Astrocyte (in vitro differentiated cells and primary cell): ENCODE measurements at regions not wholly inside any gene's neighbourhood (a gene's known extent, or its start where the extent isn't known, plus 50 kb on each side); places are given as distances from the start of the nearest gene placed in this dataset.

Experiments
- DNase-seq: peaks from one replicate; pipeline ENCODE4 v3.0.0-alpha.2; 2010; ENCODE audit warnings: low read depth
- FAIRE-seq: peaks from 2 replicates; lab custom pipeline; 2011; peaks lifted over from hg19 to GRCh38; lab: Jason Lieb, UNC
- H2AFZ ChIP-seq: 2 replicates; pipeline ENCODE4 v1.6.0; 2012; ENCODE audit warnings: low read depth, low read length, inconsistent platforms
- H3K27ac ChIP-seq: 2 replicates; pipeline ENCODE4 v1.5.1; 2011; ENCODE audit warnings: low read depth, low read length, inconsistent platforms
- H3K27me3 ChIP-seq: 2 replicates; pipeline ENCODE4 v1.6.0; 2011; ENCODE audit warnings: low read length, inconsistent platforms; ENCODE audit not compliant: insufficient read depth
- H3K36me3 ChIP-seq: 2 replicates; pipeline ENCODE4 v1.5.1; 2011; ENCODE audit warnings: low read length, inconsistent platforms; ENCODE audit not compliant: insufficient read depth
- H3K4me1 ChIP-seq: 2 replicates; pipeline ENCODE4 v1.5.1; 2011; ENCODE audit warnings: low read length, inconsistent platforms; ENCODE audit not compliant: insufficient read depth
- H3K4me2 ChIP-seq: 2 replicates; pipeline ENCODE4 v1.6.0; 2012; ENCODE audit warnings: low read length, inconsistent platforms
- H3K4me3 ChIP-seq: 2 replicates; pipeline ENCODE4 v1.5.1; 2011; ENCODE audit warnings: low read depth, mild to moderate bottlenecking, low read length, inconsistent platforms; ENCODE audit not compliant: insufficient read depth
- H3K79me2 ChIP-seq: 2 replicates; pipeline ENCODE4 v1.6.0; 2012; ENCODE audit warnings: mild to moderate bottlenecking, low read length, inconsistent platforms; ENCODE audit not compliant: insufficient read depth
- H3K9ac ChIP-seq: 2 replicates; pipeline ENCODE4 v1.6.0; 2012; ENCODE audit warnings: mild to moderate bottlenecking, low read length, inconsistent platforms
- H3K9me3 ChIP-seq: 2 replicates; pipeline ENCODE4 v1.5.1; 2012; ENCODE audit warnings: low read depth, mild to moderate bottlenecking, low read length, inconsistent platforms; ENCODE audit not compliant: insufficient read depth
- H4K20me1 ChIP-seq: 2 replicates; pipeline ENCODE4 v1.6.0; 2012; ENCODE audit warnings: low read length, inconsistent platforms; ENCODE audit not compliant: insufficient read depth
- H3K27ac Mint-ChIP-seq: one replicate; pipeline ENCODE4 v1.8.0; 2021; ENCODE audit warnings: mild to moderate bottlenecking, mixed read lengths; ENCODE audit not compliant: unreplicated experiment
- H3K27me3 Mint-ChIP-seq: one replicate; pipeline ENCODE4 v1.8.0; 2021; ENCODE audit warnings: low read depth, mixed read lengths; ENCODE audit not compliant: unreplicated experiment
- H3K36me3 Mint-ChIP-seq: one replicate; pipeline ENCODE4 v1.8.0; 2021; ENCODE audit warnings: low read depth, mixed read lengths; ENCODE audit not compliant: unreplicated experiment
- H3K4me1 Mint-ChIP-seq: one replicate; pipeline ENCODE4 v1.8.0; 2021; ENCODE audit warnings: low read depth, mixed read lengths; ENCODE audit not compliant: unreplicated experiment
- H3K4me3 Mint-ChIP-seq: one replicate; pipeline ENCODE4 v1.8.0; 2021; ENCODE audit warnings: mild to moderate bottlenecking, moderate library complexity, mixed read lengths; ENCODE audit not compliant: unreplicated experiment
- H3K9me3 Mint-ChIP-seq: one replicate; pipeline ENCODE4 v1.8.0; 2021; ENCODE audit warnings: mild to moderate bottlenecking, mixed read lengths; ENCODE audit not compliant: unreplicated experiment
- CTCF ChIP-seq: IDR thresholded peaks from 2 replicates; pipeline ENCODE4 v1.5.1; 2011; ENCODE audit warnings: low read depth, mild to moderate bottlenecking, inconsistent platforms, low read length, moderate library complexity; ENCODE audit not compliant: insufficient read depth
- EZH2 ChIP-seq: IDR thresholded peaks from 2 replicates; pipeline ENCODE4 v1.6.1; 2012; ENCODE audit warnings: mild to moderate bottlenecking, low read length, inconsistent platforms; ENCODE audit not compliant: insufficient read depth

- no peaks in the 10 kb centered on the region for H3K36me3 Mint-ChIP-seq
- no peak for FAIRE-seq
- no peak for DNase-seq
- no peak for TF ChIP-seq EZH2
- no peak for TF ChIP-seq CTCF
- no peaks in the 10 kb centered on the region for H3K79me2 ChIP-seq
- H3K9ac ChIP-seq: no peak overlapping the region
- no peak overlapping the region for H3K27ac ChIP-seq
- no peaks in the 10 kb centered on the region for H4K20me1 ChIP-seq
- no peaks in the 10 kb centered on the region for H3K36me3 ChIP-seq
- H3K4me2 ChIP-seq: no peak overlapping the region
- peaks cover 5% of the 10 kb centered on the region for H3K27me3 Mint-ChIP-seq
- no peaks in the 10 kb centered on the region for H3K9me3 ChIP-seq
- H3K4me3 Mint-ChIP-seq: no peak overlapping the region
- no peaks in the 10 kb centered on the region for H3K4me1 ChIP-seq
- H3K4me1 Mint-ChIP-seq: peaks cover 8% of the 10 kb centered on the region
- no peak overlapping the region for H3K27ac Mint-ChIP-seq
- no peaks in the 10 kb centered on the region for H3K9me3 Mint-ChIP-seq
- H3K27me3 ChIP-seq: no peaks in the 10 kb centered on the region
- no peak overlapping the region for H2AFZ ChIP-seq
- H3K4me3 ChIP-seq: no peak overlapping the region
Observed at GRCh38 chr2:9717886-9718451, 87.2 kb upstream of the YWHAQ start.

DNA sequence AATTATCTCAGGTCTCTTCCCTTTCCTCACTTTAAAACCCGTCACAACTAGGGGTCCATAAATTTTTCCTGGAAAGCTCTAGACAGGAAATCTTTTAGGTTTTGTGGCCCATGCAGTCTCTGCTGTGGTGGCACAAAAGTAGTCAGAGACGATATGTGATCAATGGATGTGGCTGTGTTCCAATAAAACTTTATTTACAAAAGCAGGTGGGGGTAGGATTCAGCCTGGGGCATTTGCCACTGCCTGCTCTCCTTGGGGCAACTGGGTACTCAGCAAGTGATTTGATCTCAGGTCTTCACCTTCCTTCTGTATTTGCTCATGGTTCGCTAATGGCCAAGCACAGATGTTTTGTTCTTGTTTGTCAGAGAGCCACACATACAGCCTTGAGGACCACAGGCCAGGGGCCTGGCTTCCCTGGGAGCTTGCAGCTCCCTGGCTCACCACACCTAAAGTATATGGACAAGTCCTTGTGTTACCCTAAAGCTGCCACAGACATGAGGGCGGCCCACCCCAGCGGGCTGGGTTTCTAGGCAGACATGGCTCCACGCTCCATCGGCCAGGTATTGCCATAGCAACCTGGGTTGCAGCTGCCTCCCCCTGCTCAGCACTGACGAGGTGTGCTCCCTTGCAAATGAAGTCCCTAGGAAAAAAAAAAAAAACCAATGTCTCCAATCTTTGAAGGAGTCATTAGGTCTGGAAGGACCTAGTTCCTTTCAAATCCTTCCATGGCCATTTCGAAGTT lies 89.7 kb upstream of the YWHAQ start:
- H3K27me3 ChIP-seq: no peaks in the 10 kb centered on the region
- H2AFZ ChIP-seq: no peak overlapping the region
- no peak overlapping the region for H3K9ac ChIP-seq
- no peaks in the 10 kb centered on the region for H3K9me3 ChIP-seq
- H3K27me3 Mint-ChIP-seq: peaks cover 24% of the 10 kb centered on the region
- H3K4me1 Mint-ChIP-seq: peaks cover 2% of the 10 kb centered on the region
- no peaks in the 10 kb centered on the region for H3K36me3 ChIP-seq
- H3K4me3 ChIP-seq: no peak overlapping the region
- no peak overlapping the region for H3K4me2 ChIP-seq
- no peak overlapping the region for H3K27ac Mint-ChIP-seq
- no peaks in the 10 kb centered on the region for H3K4me1 ChIP-seq
- DNase-seq (no peak), FAIRE-seq (no peak)
- no peaks in the 10 kb centered on the region for H3K79me2 ChIP-seq
- peaks cover 2% of the 10 kb centered on the region for H3K9me3 Mint-ChIP-seq
- no peaks in the 10 kb centered on the region for H3K36me3 Mint-ChIP-seq
- no peak overlapping the region for H3K27ac ChIP-seq
- no peak overlapping the region for H3K4me3 Mint-ChIP-seq
- H4K20me1 ChIP-seq: no peaks in the 10 kb centered on the region
- TF ChIP-seq EZH2: no peak
- TF ChIP-seq CTCF: no peak

GRCh38 chr2:9721344-9721743 lies 90.5 kb upstream of the YWHAQ start:
- no peak overlapping the region for H3K4me3 ChIP-seq
- H3K9me3 ChIP-seq: no peaks in the 10 kb centered on the region
- H3K79me2 ChIP-seq: no peaks in the 10 kb centered on the region
- H3K27me3 ChIP-seq: no peaks in the 10 kb centered on the region
- no peak overlapping the region for H2AFZ ChIP-seq
- no peaks in the 10 kb centered on the region for H3K36me3 ChIP-seq
- no peaks in the 10 kb centered on the region for H4K20me1 ChIP-seq
- H3K27ac ChIP-seq: no peak overlapping the region
- Mint-ChIP-seq H3K4me1 (no peaks in the 10 kb centered on the region), H3K4me3 (no peak overlapping the region), H3K27ac (no peak overlapping the region), H3K36me3 (no peaks in the 10 kb centered on the region), H3K27me3 (peaks cover 27% of the 10 kb centered on the region), H3K9me3 (peaks cover 2% of the 10 kb centered on the region)
- DNase-seq (no peak), FAIRE-seq (no peak)
- TF ChIP-seq CTCF (no peak), EZH2 (no peak)
- no peak overlapping the region for H3K4me2 ChIP-seq
- H3K4me1 ChIP-seq: no peaks in the 10 kb centered on the region
- H3K9ac ChIP-seq: no peak overlapping the region
